ENCODE measurements at regions not wholly inside any gene's neighbourhood (a gene's known extent, or its start where the extent isn't known, plus 50 kb on each side); places are given as distances from the start of the nearest gene placed in this dataset.

DNA sequence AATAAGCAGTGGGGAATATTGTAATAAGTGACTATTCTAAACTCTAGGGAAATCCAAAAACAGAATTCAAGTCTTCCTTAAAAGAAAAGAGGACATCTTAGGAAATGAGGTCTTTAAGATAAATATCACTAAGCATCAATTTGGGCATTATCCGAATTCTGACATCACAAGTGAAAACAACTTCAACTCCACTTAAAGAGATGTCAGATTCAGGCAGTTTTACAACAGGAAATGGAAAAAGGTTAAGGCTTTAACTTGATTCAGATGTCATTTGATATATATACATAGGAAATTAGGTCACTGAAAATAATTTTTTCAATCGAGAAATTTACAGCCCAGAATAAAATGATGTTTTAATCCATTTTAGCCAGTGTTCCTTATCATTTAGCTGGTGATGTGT is 435.4 kb downstream of the SETD4 start:
- intact Hi-C loops (cut with DNase I; ENCODE audit: low total_unique reads): no loop called here
- DNase-seq (ENCODE audit: low spot score in 2 of 2): no peak
- TF ChIP-seq POLR2A (IDR thresholded peaks at IDR 0.05): no peak
- TF ChIP-seq, protein P1, sequence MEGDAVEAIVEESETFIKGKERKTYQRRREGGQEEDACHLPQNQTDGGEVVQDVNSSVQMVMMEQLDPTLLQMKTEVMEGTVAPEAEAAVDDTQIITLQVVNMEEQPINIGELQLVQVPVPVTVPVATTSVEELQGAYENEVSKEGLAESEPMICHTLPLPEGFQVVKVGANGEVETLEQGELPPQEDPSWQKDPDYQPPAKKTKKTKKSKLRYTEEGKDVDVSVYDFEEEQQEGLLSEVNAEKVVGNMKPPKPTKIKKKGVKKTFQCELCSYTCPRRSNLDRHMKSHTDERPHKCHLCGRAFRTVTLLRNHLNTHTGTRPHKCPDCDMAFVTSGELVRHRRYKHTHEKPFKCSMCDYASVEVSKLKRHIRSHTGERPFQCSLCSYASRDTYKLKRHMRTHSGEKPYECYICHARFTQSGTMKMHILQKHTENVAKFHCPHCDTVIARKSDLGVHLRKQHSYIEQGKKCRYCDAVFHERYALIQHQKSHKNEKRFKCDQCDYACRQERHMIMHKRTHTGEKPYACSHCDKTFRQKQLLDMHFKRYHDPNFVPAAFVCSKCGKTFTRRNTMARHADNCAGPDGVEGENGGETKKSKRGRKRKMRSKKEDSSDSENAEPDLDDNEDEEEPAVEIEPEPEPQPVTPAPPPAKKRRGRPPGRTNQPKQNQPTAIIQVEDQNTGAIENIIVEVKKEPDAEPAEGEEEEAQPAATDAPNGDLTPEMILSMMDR (IDR thresholded peaks at IDR 0.05): no peak
- H3K4me3 ChIP-seq (ENCODE audit: low read depth, poor library complexity, severe bottlenecking): no peak overlapping the region
- 50 to 53% methylated on average over 2 of the region's 2 CpGs for WGBS, 2 donors

- H3K4me3 ChIP-seq (ENCODE audit: low read depth, poor library complexity, severe bottlenecking): no peak overlapping the region
- 81 to 88% methylated on average over 3 of the region's 3 CpGs for WGBS, 2 donors
- no peak for DNase-seq (ENCODE audit: low spot score in 2 of 2)
- TF ChIP-seq, protein P1 (IDR thresholded peaks at IDR 0.05): no peak
- TF ChIP-seq POLR2A (IDR thresholded peaks at IDR 0.05): no peak
- intact Hi-C loops (cut with DNase I; ENCODE audit: low total_unique reads): no loop called here
Observed at GRCh38 chr21:35622612-35623011, 437.7 kb downstream of the SETD4 start.

GRCh38 chr21:35619184-35619583 is 441.1 kb downstream of the SETD4 start:
- intact Hi-C loops (cut with DNase I; ENCODE audit: low total_unique reads): no loop called here
- WGBS, 2 donors: 81 to 87% methylated on average over 2 of the region's 2 CpGs
- no peak overlapping the region for H3K4me3 ChIP-seq (ENCODE audit: low read depth, poor library complexity, severe bottlenecking)
- no peak for DNase-seq (ENCODE audit: low spot score in 2 of 2)
- no peak for TF ChIP-seq POLR2A (IDR thresholded peaks at IDR 0.05)
- TF ChIP-seq, protein P1 (IDR thresholded peaks at IDR 0.05): no peak

GRCh38 chr21:35617491-35617890 is 442.8 kb downstream of the SETD4 start:
- 53 to 63% methylated on average over 3 of the region's 3 CpGs for WGBS, 2 donors

GRCh38 chr21:35616090-35616489 is 444.2 kb downstream of the SETD4 start:
- no peak for DNase-seq (ENCODE audit: low spot score in 2 of 2)
- no peak for TF ChIP-seq POLR2A (IDR thresholded peaks at IDR 0.05)
- H3K4me3 ChIP-seq (ENCODE audit: low read depth, poor library complexity, severe bottlenecking): no peak overlapping the region
- intact Hi-C loops (cut with DNase I; ENCODE audit: low total_unique reads): no loop called here
- 23 to 27% methylated on average over 4 of the region's 4 CpGs for WGBS, 2 donors

More at GRCh38 chr21:35617491-35617890, 442.8 kb downstream of the SETD4 start:
- H3K4me3 ChIP-seq (ENCODE audit: low read depth, poor library complexity, severe bottlenecking): no peak overlapping the region
- DNase-seq (ENCODE audit: low spot score in 2 of 2): no peak
- TF ChIP-seq, protein P1 (IDR thresholded peaks at IDR 0.05): no peak
- TF ChIP-seq POLR2A (IDR thresholded peaks at IDR 0.05): no peak
- intact Hi-C loops (cut with DNase I; ENCODE audit: low total_unique reads): no loop called here

DNA sequence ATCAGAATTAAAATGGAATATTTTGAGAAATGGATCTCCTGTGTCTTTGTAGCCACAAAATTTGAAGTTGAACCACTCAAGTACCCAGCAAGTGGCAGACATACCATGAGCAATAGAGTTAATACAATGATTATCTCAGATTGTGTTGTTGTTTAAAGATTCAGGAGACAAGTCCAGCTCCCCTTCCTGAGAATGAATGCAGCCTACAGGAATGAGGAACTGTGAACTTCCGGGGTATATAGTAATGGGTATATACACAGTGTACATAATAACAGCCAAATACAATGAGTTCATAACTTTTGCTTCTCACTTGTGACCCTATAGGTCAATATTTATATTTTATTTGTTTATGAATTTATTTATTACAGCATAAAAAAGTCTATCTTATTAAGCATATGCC is 445.0 kb downstream of the SETD4 start:
- TF ChIP-seq, protein P1 (IDR thresholded peaks at IDR 0.05): no peak
- TF ChIP-seq POLR2A (IDR thresholded peaks at IDR 0.05): no peak
- DNase-seq (ENCODE audit: low spot score in 2 of 2): no peak
- intact Hi-C loops (cut with DNase I; ENCODE audit: low total_unique reads): no loop called here
- 86 to 88% methylated on average over 1 of the region's 1 CpG for WGBS, 2 donors
- H3K4me3 ChIP-seq (ENCODE audit: low read depth, poor library complexity, severe bottlenecking): no peak overlapping the region
